Esophagus squamous epithelium (tissue), 4 donors: ENCODE measurements at regions not wholly inside any gene's neighbourhood (a gene's known extent, or its start where the extent isn't known, plus 50 kb on each side); places are given as distances from the start of the nearest gene placed in this dataset.

Source experiments
- POLR2A ChIP-seq, 4 donors: fragments of 450-650 bp; IDR thresholded peaks; one replicate each; pipeline ENCODE4 v1.6.1; 2017; ENCODE audit warnings: antibody characterized with exemption in 4 of 4, mild to moderate bottlenecking in 4 of 4, moderate library complexity in 3 of 4
- TF ChIP-seq, protein P1 (sequence below), 6 experiments: fragments of 450-650 bp in 4 of 6; fragments of 200-600 bp in 2 of 6; sonication (generic) in 2 of 6; IDR thresholded peaks; one replicate each; pipeline ENCODE4 v1.5.1; 2016 to 2019; ENCODE audit warnings: antibody characterized with exemption in 6 of 6, mild to moderate bottlenecking in 4 of 6, moderate library complexity in 4 of 6

DNA sequence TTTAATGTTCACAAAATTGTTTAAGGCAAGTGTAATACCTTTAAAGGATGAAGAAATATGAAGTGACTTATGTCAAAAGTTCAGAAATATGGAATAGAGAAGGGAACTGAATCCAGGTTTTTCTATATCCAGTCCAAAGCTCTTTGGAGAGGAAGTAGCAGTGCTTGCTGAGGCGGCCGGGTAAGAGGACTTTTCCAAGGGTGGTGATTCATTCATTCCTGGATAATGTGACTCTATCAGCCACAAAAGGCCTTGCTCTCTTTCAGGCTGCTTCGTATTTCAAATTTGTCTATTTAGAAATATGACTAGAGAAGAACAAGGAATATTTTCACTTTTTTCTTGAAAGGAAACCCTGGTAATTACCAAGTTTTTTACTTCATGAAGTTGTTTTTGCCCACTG, 830.1 kb upstream of the ZEB2 start:
- TF ChIP-seq, protein P1, sequence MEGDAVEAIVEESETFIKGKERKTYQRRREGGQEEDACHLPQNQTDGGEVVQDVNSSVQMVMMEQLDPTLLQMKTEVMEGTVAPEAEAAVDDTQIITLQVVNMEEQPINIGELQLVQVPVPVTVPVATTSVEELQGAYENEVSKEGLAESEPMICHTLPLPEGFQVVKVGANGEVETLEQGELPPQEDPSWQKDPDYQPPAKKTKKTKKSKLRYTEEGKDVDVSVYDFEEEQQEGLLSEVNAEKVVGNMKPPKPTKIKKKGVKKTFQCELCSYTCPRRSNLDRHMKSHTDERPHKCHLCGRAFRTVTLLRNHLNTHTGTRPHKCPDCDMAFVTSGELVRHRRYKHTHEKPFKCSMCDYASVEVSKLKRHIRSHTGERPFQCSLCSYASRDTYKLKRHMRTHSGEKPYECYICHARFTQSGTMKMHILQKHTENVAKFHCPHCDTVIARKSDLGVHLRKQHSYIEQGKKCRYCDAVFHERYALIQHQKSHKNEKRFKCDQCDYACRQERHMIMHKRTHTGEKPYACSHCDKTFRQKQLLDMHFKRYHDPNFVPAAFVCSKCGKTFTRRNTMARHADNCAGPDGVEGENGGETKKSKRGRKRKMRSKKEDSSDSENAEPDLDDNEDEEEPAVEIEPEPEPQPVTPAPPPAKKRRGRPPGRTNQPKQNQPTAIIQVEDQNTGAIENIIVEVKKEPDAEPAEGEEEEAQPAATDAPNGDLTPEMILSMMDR (IDR thresholded peaks at IDR 0.05) = no peak
- no peak for TF ChIP-seq POLR2A (IDR thresholded peaks at IDR 0.05)
